ENCODE measurements at regions not wholly inside any gene's neighbourhood (a gene's known extent, or its start where the extent isn't known, plus 50 kb on each side); places are given as distances from the start of the nearest gene placed in this dataset.

- DNase-seq (ENCODE audit: low spot score): no peak
These were observed 51.7 kb upstream of the RCN1 start for GRCh38 chr11:32039149-32039548.

GRCh38 chr11:32034680-32035079, 56.2 kb upstream of the RCN1 start:
- no peak for DNase-seq (ENCODE audit: low spot score)

GRCh38 chr11:32034149-32034548, 56.7 kb upstream of the RCN1 start:
- no peak for DNase-seq (ENCODE audit: low spot score)

GRCh38 chr11:32033491-32033890, 57.4 kb upstream of the RCN1 start:
- DNase-seq (ENCODE audit: low spot score): no peak

- DNase-seq (ENCODE audit: low spot score): no peak
These were observed 57.8 kb upstream of the RCN1 start for GRCh38 chr11:32033067-32033466.

GRCh38 chr11:32032478-32032877, 58.4 kb upstream of the RCN1 start:
- DNase-seq (ENCODE audit: low spot score): no peak

GRCh38 chr11:32032052-32032451, 58.8 kb upstream of the RCN1 start:
- DNase-seq (ENCODE audit: low spot score): no peak

GRCh38 chr11:32030875-32031503, 59.9 kb upstream of the RCN1 start:
- no peak for DNase-seq (ENCODE audit: low spot score)

GRCh38 chr11:32029721-32030120, 61.2 kb upstream of the RCN1 start:
- no peak for DNase-seq (ENCODE audit: low spot score)

- DNase-seq (ENCODE audit: low spot score): no peak
These were observed 62.7 kb upstream of the RCN1 start for GRCh38 chr11:32028201-32028600.

- no peak for DNase-seq (ENCODE audit: low spot score)
These were observed 64.1 kb upstream of the RCN1 start for GRCh38 chr11:32026766-32027165.

- DNase-seq (ENCODE audit: low spot score): no peak
These were observed 65.9 kb upstream of the RCN1 start for GRCh38 chr11:32024948-32025347.

- no peak for DNase-seq (ENCODE audit: low spot score)
These were observed 67.2 kb upstream of the RCN1 start for GRCh38 chr11:32023370-32024305.

GRCh38 chr11:32018672-32019071, 72.2 kb upstream of the RCN1 start:
- DNase-seq (ENCODE audit: low spot score): no peak

- no peak for DNase-seq (ENCODE audit: low spot score)
These were observed 74.8 kb upstream of the RCN1 start for GRCh38 chr11:32016111-32016510.

- DNase-seq (ENCODE audit: low spot score): no peak
These were observed 75.4 kb upstream of the RCN1 start for GRCh38 chr11:32015427-32015826.

- no peak for DNase-seq (ENCODE audit: low spot score)
These were observed 77.3 kb upstream of the RCN1 start for GRCh38 chr11:32013603-32014002.

- DNase-seq (ENCODE audit: low spot score): no peak
These were observed 78.8 kb upstream of the RCN1 start for GRCh38 chr11:32012049-32012448.

GRCh38 chr11:32008880-32009551, 81.9 kb upstream of the RCN1 start:
- no peak for DNase-seq (ENCODE audit: low spot score)

GRCh38 chr11:32006799-32007388, 84.0 kb upstream of the RCN1 start:
- DNase-seq (ENCODE audit: low spot score): peak; percentile 63

- DNase-seq (ENCODE audit: low spot score): no peak
These were observed 85.0 kb upstream of the RCN1 start for GRCh38 chr11:32005786-32006416.

- DNase-seq (ENCODE audit: low spot score): no peak
These were observed 87.5 kb upstream of the RCN1 start for GRCh38 chr11:32003335-32003734.
